GM12873 (cell line): ENCODE measurements at regions not wholly inside any gene's neighbourhood (a gene's known extent, or its start where the extent isn't known, plus 50 kb on each side); places are given as distances from the start of the nearest gene placed in this dataset.

ENCODE experiments used
- TF ChIP-seq, protein P1 (sequence below): IDR thresholded peaks from 2 replicates; pipeline ENCODE4 v1.5.1; 2012; ENCODE audit warnings: low read depth, mild to moderate bottlenecking, moderate library complexity, low read length, control low read depth; ENCODE audit not compliant: insufficient read depth; ENCODE audit errors: missing control alignments

DNA sequence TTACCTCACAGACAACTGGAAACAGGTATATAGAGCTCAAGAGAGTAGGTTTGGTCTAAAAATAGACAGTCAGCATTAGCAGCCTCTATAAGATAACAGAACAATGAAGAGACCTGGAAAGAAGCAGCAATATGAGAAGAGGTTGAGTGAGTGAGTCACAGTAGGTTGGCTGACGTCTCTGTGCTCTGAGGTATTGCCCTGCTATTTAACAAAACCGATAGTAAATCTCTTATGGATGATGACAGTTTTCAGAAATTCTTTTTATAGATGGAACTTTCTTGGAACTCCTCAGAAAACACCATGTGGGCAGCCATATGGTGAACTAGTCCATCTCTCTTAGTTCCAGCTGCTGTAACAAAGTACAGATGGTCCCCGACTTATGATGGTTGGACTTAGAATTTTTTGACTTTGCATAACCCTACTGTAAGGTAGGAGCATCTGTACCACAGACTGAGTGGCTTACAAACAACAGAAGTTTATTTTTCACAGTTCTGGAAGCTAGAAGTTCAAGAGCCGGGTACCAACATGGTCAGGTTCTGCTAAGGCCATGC lies 123.5 kb downstream of the MBD2 start:
- TF ChIP-seq, protein P1, sequence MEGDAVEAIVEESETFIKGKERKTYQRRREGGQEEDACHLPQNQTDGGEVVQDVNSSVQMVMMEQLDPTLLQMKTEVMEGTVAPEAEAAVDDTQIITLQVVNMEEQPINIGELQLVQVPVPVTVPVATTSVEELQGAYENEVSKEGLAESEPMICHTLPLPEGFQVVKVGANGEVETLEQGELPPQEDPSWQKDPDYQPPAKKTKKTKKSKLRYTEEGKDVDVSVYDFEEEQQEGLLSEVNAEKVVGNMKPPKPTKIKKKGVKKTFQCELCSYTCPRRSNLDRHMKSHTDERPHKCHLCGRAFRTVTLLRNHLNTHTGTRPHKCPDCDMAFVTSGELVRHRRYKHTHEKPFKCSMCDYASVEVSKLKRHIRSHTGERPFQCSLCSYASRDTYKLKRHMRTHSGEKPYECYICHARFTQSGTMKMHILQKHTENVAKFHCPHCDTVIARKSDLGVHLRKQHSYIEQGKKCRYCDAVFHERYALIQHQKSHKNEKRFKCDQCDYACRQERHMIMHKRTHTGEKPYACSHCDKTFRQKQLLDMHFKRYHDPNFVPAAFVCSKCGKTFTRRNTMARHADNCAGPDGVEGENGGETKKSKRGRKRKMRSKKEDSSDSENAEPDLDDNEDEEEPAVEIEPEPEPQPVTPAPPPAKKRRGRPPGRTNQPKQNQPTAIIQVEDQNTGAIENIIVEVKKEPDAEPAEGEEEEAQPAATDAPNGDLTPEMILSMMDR = no peak

DNA sequence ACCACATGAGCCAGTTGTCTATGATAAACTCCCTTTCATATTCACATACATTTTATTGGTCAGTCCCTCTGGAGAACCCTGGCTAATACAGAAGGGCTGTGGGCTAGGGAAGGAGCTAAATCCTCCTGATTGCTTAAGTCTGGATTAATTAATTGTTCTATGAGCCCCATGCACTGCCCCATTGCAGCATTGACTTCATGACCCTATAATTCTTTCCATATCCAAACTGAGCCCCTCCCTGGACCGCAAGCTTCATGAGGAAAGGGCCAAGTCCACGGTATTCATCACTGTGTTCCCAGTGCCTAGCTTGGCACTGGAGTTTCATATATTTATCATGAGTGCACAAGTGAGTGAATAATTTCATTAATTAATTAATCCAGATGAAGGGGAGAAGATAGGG lies 124.0 kb downstream of the MBD2 start:
- TF ChIP-seq, protein P1 = no peak

DNA sequence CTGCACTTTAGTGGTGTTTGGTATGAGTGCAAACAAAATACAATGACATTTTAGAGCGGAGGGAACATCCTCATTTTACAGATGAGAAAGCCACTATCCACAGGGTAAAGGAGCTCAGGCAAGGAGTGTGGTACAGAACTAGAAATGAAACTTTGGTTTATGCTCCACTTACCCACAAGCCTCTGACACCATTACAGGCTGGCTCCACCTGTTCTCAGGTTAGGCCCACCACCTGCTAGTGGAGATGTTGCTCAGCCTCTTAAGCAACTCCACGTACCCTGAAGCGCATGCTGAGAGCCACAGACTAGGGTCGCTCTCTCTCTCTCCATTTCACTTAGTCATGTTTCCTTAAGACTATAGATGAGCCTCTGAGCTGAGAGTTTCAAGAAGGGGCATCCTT lies 130.0 kb downstream of the MBD2 start:
- TF ChIP-seq, protein P1 = no peak

DNA sequence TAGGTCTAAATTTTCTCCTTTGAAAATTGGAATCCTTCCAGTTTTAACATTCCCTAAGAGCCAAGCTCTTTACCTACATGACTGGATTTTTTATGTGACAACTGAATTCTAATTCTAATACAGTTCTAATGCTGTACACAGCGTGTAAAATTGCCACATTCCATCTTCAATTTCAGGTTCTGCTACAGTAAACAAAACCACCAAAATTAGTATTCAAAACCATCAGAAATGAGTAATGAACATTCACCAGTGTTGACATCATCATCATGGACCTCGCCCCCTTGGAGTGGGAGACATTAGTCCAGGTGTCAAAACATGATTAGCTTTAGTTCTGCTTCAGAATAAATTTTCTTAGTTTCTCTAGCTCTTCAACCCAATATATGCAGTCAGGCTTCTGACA lies 133.6 kb downstream of the MBD2 start:
- TF ChIP-seq, protein P1 = no peak

DNA sequence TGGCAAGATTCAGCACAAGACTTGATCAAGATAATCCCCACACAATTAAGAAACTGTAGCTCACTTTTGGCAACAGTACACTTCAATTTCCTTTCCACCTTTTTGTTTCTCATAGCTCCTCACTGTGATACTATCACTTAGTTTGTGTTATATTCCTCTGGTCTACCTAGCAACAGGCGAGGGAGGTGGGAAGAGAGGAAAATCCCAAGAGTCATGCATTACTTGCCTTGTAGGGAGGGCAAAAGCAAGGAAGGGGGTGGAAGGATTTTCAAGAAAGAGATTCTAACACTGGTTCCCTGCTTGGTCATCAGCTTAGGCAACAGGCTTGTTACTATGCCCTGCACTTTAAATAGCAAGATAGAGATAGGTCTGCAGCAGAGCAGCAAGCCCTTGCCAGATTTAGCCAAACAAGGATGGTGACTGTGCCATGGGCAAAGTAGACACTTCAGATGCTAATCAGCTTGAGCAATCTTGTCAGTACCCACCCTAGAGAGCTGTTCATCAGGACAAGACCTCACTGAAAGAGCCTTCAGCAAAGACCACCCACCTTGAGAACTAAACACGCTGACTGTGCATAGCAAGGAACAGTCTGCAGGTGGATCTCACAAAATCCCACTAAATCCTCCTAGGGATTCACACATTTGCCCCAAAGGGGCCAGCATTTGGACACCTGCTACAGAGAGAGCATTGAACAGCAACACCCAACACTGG lies 134.6 kb downstream of the MBD2 start:
- TF ChIP-seq, protein P1 = no peak

DNA sequence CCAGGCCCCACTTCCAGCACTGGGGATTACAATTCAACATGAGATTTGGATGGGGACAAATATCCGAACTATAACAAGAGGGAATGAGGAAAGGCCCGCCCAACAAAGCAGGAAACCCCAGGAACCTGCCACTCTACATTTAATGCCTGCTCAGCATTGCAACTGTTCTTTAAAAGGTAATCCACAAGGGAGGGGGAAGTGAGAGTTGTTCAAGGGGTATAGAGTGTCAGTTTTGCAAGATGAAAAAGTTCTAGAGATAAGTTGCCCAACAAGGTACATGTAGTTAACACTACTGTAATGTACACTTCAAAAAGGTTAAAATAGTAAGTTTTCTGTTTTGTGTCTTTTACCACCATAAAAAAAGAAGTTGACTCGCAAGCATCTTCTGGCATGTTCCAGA lies 137.6 kb downstream of the MBD2 start:
- TF ChIP-seq, protein P1 = no peak

DNA sequence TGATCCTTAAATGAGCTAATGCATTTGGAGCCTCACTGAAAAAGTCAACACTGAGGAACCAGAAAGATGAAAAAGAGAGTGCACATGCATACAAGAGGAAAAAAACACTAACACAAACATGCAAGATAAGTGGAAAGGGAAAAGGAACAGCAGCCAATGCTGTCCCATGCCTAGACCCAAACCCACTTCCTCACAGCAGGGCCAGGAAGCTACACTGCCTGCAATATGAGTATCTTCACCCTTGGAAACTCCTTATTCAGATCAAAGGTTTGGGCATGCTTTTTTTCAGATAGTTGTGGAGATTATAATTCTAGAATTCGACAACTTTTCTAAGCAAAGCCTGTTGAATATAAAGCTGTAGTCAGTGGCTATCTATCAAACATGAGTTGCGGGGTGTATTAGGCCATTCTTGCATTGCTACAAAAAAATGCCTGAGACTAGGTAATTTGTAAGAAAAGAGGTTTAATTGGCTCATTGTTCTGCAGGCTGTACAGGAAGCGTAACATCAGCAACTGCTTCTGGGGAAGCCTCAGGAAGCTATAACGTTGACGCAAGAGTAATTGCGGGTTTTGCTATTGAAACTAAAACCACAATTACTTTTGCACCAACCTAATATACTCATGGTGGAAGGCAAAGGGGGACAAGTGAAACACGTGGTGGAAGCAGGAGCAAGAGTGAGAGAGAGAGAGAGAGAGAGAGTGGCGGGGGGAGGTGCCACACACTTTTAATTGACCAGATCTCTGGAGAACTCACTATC lies 138.2 kb downstream of the MBD2 start:
- TF ChIP-seq, protein P1 = no peak
